ENCODE measurements at regions not wholly inside any gene's neighbourhood (a gene's known extent, or its start where the extent isn't known, plus 50 kb on each side); places are given as distances from the start of the nearest gene placed in this dataset.

GRCh38 chr18:10367836-10368235 lies 86.6 kb upstream of the APCDD1 start:
- DNase-seq = no peak

- DNase-seq = no peak
Observed at GRCh38 chr18:10368456-10369453, 85.7 kb upstream of the APCDD1 start.

- no peak for DNase-seq
Observed at GRCh38 chr18:10370716-10371115, 83.7 kb upstream of the APCDD1 start.

GRCh38 chr18:10371165-10371564 lies 83.3 kb upstream of the APCDD1 start:
- DNase-seq = no peak

- DNase-seq = no peak
Observed at GRCh38 chr18:10374195-10374594, 80.2 kb upstream of the APCDD1 start.

- no peak for DNase-seq
Observed at GRCh38 chr18:10374636-10375293, 79.7 kb upstream of the APCDD1 start.

- peak; percentile 57 for DNase-seq
Observed at GRCh38 chr18:10376731-10377130, 77.7 kb upstream of the APCDD1 start.

- no peak for DNase-seq
Observed at GRCh38 chr18:10377956-10378355, 76.5 kb upstream of the APCDD1 start.

- no peak for DNase-seq
Observed at GRCh38 chr18:10378688-10379420, 75.6 kb upstream of the APCDD1 start.

GRCh38 chr18:10379522-10379921 lies 74.9 kb upstream of the APCDD1 start:
- no peak for DNase-seq

GRCh38 chr18:10381516-10381915 lies 72.9 kb upstream of the APCDD1 start:
- no peak for DNase-seq

GRCh38 chr18:10381951-10382350 lies 72.5 kb upstream of the APCDD1 start:
- DNase-seq = no peak

GRCh38 chr18:10386049-10386448 lies 68.4 kb upstream of the APCDD1 start:
- DNase-seq = no peak

- DNase-seq = no peak
Observed at GRCh38 chr18:10386956-10387355, 67.5 kb upstream of the APCDD1 start.

- no peak for DNase-seq
Observed at GRCh38 chr18:10387399-10387798, 67.0 kb upstream of the APCDD1 start.

GRCh38 chr18:10388373-10388772 lies 66.1 kb upstream of the APCDD1 start:
- no peak for DNase-seq

- no peak for DNase-seq
Observed at GRCh38 chr18:10391506-10391905, 62.9 kb upstream of the APCDD1 start.

- DNase-seq = no peak
Observed at GRCh38 chr18:10397004-10397403, 57.4 kb upstream of the APCDD1 start.

GRCh38 chr18:10398571-10398970 lies 55.9 kb upstream of the APCDD1 start:
- DNase-seq = no peak

GRCh38 chr18:10399465-10399864 lies 55.0 kb upstream of the APCDD1 start:
- no peak for DNase-seq

GRCh38 chr18:10400534-10401307 lies 53.7 kb upstream of the APCDD1 start:
- no peak for DNase-seq

GRCh38 chr18:10401521-10401920 lies 52.9 kb upstream of the APCDD1 start:
- no peak for DNase-seq

GRCh38 chr18:10401930-10402329 lies 52.5 kb upstream of the APCDD1 start:
- no peak for DNase-seq

Data from NCI-H1092 (cell line).